NT2/D1 (cell line): ENCODE measurements at regions not wholly inside any gene's neighbourhood (a gene's known extent, or its start where the extent isn't known, plus 50 kb on each side); places are given as distances from the start of the nearest gene placed in this dataset.

Experiments used
- SUZ12 ChIP-seq: IDR thresholded peaks from 2 replicates; pipeline ENCODE4 v1.6.1; 2011; ENCODE audit not compliant: insufficient read length, insufficient read depth; ENCODE audit errors: extremely low read depth
- YY1 ChIP-seq: IDR thresholded peaks from 2 replicates; pipeline ENCODE4 v1.6.1; 2011; ENCODE audit not compliant: insufficient read length, insufficient read depth
- ZNF274 ChIP-seq: IDR thresholded peaks from 2 replicates; pipeline ENCODE4 v1.6.1; 2011; ENCODE audit warnings: mild to moderate bottlenecking, low read depth, low read length

DNA sequence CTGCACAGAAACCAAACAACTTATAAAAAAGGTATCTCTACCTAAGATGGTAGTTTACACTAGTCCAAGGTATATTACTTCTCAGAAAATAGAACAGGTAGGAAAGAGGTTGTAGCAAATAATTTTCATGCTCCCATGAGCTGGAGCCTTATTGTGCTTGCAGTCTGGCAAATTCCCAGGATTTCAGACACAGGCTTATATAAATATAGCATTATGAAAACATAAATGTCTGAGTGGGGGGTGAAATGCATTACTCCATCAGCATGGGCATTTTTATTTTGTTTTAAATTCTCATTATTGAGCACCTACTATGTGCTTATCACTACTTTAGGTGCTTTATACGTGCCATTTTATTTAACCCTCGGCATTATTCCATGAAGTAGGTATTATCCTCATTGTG is 83.0 kb upstream of the PHYHIPL start:
- TF ChIP-seq YY1: no peak
- TF ChIP-seq ZNF274: no peak
- no peak for TF ChIP-seq SUZ12
